NCI-H1105 treated with DMSO at 0.1 percent for 48 hours (cell line): ENCODE measurements at regions not wholly inside any gene's neighbourhood (a gene's known extent, or its start where the extent isn't known, plus 50 kb on each side); places are given as distances from the start of the nearest gene placed in this dataset.
A peak's percentile ranks its signal among the peaks of the same experiment; 100 is the strongest.
"Not testable (repeated sequence)": the region's sequence is repeated elsewhere in the genome, so short reads cannot be mapped to it uniquely, and the experiment has no call there.

Experiments used
- DNase-seq: peaks from one replicate; lab custom pipeline; 2025; lab: John Stamatoyannopoulos, UW

DNA sequence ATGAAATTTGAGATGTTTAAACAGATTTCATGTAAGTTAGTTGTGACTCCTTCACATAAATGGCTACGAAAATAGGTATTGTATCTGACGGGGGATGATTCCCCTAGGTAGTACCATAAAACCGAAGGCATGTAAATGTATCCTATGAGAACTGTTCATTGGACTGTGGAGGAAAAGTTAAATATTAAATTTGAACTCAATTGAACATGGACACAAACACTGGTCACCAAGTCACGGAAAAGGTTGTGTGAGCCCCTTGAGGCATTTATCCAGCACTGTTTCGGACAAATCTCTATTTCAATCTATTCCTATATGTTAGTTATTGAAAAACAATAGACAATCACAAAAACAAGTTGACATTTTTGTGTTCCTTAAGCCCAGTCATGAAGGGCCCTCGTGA lies 1014.3 kb upstream of the NOVA1 start:
- DNase-seq: no peak

DNA sequence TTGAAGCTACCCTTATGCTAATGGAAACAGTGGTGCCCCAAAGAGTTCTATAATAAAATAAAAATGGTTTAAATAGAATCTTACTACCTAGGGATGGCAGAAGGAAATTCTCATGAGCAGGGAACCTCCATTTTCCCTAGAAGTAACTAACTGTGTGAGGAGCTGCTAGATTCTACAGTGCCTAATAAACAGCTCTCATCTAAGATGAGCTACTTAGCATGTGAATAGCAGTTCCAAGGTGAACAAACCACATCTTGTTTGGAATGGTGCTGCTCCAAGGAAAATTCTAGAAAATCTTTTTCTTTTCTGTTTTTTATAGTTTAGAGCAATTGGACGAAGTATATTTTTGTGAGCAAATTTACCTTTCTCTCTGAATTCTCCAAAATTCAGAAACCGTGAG lies 1015.3 kb upstream of the NOVA1 start:
- no peak for DNase-seq

DNA sequence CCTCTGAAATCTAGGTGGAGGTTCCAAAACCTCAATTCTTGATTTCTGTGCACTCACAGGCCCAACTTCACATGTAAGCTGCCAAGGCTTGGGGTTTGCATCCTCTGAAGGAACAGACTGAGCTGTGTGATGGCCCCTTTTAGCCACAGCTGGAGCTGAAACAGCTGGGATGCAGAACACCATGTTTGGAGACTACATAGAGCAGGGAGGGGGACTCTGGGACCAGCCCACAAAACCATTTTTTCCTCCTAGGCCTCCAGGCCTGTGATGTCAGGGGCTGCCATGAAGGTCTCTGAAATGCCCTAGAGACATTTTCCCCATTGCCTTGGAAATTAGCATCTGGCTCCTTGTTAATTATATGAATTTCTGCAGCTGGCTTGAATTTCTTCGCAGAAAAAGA lies 1025.9 kb upstream of the NOVA1 start:
- no peak for DNase-seq

DNA sequence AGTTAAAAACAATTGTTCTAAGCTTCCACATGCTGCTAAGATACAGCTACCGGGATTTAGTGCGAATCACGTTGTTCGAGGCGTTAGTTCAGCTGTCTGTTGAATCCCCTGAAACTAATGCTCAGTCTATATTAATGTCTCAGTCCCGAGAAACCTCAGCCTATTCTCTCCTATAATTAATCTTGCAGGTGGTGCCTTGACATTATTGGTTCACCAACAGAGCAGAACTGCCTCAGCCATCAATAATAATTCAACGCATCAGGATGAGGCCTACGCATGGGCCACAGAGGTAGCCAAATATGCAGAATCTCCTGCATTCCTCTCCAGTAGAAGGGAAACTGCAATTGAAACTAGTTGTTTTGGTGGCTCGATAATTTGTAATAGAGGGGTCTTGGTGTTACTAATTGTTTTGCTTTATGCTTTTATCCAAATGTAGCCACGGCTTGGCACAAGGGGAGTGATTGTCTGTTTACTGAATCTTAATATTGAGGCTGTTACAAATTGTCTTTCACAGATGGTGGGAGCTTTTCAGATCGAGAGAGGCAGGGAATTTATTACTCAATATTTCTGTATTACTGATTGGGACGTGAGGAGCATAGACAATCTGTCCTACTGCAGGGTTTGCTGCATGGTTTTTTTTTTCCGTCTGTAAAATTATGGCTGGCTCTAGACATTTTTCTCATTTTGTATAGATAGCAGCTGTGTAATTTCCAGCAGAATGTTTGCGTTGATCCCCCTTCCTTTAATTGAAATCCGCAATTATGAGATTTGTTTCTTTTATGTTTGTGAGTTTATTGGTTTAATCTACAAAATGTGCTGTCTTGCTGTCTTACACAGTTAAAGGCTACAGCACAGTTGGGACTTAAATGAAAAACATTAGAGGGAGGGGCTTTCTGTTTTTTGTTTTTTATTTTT lies 1036.5 kb upstream of the NOVA1 start:
- no peak for DNase-seq

DNA sequence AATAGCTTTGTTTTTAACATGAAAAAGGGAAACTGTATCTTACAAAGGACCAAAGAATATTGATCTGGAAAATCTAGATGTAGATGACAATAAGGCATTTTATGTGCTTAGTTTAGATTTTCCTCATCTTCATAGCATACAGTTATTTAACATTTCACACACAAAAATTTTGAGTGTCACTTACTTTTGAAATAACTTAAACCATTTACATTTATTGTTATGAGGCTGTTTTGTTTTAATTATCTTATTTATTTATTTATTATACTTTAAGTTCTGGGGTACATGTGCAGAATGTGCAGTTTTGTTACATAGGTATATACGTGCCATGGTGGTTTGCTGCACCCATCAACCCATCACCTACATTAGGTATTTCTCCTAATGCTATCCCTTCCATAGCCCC lies 1042.9 kb upstream of the NOVA1 start:
- not testable (repeated sequence) for DNase-seq

DNA sequence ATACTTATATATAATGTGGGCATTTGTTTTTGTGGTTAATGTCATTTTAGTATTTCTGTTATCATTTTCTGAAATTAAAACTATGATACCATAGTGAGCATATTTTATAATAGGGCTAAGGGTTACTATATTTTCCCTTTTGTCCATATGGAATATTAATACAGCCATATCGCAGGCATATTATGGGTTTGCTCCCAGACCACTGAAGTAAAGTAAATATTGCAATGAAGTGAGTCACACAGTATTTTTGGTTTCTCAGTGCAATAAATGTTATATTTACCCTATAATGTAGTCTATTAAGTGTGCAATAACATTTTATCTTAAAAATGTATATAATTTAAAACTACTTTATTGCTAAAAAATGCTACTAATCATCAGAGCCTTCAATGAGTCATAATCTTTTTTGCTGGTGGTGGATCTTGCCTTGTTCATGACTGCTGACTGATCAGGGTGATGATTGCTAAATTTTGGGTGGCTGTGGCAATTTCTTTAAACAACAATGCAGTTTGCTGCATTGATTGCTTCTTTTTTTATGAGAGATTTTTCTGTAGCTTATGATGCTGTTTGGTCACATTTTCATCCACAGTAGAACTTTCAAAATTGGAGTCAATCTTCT lies 1044.5 kb upstream of the NOVA1 start:
- DNase-seq: no peak

DNA sequence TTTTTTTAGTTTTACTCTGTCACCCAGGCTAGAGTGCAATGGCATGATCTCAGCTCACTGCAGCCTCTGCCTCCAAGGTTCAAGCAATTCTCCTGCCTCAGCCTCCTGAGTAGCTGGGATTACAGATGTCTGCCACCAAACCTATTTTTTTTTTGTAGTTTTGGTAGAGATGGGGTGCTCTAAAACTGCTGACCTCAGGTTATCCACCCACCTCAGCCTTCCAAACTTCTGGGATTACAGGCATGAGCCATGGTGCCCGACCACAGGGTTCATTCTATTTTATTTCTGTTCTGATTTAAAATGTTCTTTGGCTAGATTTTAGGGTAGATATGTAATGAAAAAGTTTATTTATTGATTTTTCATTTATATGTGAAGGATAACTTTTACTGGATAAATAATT lies 1062.8 kb upstream of the NOVA1 start:
- DNase-seq: no peak

DNA sequence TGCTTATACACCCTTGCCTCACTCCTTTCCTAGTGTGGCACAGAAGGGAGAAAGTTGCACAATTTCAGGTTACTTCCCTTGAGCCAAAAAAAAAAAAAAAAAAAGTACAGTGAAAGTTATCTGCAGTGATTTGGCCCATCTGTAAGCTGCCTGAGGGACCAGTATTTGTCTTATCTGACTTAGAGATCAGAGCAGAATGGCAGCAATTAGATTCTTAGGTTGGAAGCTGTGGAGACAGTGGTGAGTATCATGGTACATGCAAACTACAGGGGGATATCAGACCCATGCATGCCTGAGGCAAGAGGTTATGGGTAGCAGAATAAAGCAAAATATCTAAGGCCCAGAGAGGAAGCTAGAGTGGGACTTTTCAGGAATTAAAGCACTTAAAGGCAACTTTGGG lies 1070.7 kb upstream of the NOVA1 start:
- no peak for DNase-seq

DNA sequence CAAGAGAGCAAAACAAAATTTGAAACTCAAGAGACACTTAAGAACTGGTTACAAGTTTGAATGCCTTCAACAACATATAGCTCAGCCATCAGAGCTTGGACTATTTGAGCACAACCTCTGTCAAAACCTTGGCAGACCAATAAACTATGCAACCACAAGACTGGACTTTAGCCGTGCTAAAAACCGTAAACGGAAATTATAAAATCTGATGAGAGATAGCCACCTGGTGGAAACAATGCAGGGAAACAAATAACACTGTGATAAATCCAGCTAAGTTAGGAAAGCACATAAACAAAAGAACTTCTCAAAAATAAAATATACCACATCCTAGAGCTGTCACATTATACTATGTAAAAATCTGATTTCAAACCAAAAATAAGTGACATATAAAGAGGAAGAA lies 1074.2 kb upstream of the NOVA1 start:
- no peak for DNase-seq

DNA sequence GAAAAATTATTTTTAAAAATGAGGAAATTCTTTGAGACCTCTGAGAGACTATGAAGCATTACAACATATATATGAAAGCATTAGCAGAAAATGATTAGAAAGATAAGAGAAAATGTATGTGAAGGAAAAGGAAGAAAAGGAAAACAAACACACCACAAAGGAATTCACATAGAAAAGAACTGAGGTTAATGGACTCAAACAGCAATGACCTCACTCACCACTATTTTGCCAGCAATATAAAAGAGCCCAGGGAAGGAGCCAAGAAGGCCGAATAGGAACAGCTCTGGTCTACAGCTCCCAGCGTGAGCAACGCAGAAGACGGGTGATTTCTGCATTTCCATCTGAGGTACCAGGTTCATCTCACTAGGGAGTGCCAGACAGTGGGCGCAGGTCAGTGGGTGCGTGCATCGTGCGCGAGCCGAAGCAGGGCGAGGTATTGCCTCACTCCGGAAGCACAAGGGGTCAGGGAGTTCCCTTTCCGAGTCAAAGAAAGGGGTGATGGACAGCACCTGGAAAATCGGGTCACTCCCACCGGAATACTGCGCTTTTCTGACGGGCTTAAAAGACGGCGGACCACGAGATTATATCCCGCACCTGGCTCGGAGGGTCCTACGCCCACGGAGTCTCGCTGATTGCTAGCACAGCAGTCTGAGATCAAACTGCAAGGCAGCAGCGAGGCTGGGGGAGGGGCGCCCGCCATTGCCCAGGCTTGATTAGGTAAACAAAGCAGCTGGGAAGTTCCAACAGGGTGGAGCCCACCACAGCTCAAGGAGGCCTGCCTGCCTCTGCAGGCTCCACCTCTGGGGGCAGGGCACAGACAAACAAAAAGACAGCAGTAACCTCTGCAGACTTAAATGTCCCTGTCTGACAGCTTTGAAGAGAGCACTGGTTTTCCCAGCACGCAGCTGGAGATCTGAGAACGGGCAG lies 1075.2 kb upstream of the NOVA1 start:
- DNase-seq: not testable (repeated sequence)

DNA sequence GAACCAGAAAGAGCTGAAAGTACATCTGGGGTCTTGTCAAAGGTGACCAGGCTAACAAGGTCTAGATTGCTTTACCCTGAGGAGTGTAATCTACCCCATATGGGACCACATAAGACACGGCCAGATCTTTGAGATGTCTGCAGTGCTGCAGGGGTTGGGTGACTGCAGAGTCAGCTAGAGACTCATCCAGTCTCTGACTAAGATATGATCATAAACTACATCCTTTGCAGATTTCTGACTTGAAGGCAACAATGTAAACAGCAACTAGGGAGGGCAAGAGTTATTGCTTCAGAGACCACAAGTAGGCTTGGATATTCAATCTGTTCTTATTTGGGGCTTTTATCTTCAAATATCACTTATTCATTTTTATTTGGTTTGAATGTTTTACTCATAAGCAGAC lies 1080.5 kb upstream of the FOXG1 start:
- DNase-seq: no peak

DNA sequence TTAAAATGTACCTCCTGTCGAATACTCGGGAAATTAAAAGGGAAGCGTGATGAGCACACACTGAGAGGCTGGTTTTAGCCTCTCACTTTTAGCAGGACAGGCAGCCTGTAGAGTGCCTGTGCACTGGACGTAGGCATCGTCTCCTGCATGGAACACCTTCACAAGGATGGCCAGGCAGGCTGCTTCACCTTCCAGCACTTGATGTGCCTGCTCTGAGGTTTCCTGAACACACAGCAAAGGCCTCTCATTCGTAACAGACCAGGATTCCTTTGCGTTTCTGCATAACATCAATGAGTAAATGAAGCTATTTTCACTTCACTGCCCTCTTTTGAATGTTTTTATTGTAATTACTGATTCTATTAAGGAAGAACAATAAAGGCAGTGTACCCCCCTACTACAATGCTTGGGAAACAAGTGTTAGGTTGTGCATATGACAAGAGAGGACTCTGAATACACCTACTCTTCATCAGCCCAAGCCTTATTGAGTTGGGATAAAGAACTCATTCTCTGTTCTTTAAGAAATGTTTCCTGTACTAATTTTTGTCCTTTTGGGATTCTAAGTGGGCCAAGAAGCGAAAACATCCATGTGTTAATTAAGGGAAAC lies 1077.6 kb upstream of the FOXG1 start:
- no peak for DNase-seq

DNA sequence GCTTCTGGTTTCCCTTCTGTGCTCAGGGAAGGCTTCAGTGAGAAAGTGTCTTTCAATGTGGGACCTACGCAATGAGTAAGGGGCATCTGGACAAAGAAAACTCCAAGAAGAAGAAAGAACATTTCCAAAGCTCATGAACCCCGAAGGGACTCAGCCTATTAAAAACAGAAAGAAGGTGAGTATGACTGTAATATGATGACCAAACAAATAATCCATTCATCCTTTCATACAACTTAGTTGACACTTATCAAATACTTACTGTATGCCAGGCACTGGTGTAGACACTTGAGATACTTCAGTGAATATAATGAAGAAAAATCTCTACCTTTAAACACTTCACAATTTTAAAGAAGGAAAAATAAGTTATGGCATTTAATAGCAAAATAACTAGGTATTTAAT lies 1054.2 kb upstream of the FOXG1 start:
- no peak for DNase-seq

DNA sequence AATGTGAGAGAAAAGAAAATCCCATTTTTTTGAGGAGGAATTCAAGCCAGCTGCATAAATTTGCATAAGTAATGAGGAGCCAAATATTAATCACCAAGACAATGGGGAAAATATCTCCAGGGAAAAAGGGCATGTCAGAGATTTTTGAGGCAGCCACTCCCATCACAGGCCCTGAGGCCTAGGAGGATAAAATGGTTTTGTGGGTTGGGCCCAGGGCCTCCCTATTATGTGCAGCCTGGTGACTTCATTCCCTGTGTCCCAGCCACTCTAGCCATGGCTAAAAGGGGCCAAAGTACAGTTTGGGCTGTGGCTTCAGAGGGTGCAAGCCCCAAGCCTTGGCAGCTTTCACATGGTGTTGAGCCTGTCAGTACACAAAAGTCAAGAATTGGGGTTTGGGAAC lies 1051.0 kb upstream of the FOXG1 start:
- DNase-seq: no peak

DNA sequence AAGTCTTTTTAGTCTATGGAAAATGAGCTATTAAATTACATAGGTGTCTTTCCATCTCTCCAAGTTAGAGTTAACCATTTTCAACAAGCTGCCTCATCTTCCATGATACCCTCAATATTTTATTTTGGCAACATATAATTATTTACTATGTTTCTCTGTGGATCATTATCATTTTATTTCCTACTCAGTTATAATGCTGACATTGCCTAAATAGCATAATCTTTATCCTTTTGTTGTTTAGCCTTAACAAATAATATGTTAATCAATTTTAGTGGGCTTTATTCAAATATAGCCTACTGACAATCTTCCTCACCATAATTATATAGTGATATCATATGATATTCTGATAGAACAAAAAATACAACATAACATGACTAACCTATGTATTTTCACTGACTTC lies 1044.8 kb upstream of the FOXG1 start:
- no peak for DNase-seq

DNA sequence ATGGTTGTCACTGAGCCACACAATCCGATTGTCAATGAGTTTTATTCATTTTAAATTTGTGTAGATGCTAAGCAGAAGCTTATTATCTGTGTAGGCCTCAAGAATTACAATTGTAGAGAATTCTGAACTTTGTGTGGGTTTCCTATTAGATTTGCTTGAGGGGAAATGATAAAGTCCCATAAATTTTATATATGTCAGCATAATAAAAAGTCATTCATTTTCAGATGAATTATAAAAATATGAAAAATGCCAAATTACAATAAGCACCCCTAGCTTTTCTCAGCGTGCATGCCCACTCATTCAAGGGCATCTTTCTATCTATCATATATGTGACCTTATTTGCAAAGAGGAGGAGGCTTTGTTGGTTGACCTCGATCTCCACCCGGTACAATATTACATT lies 1041.1 kb upstream of the FOXG1 start:
- DNase-seq: no peak

DNA sequence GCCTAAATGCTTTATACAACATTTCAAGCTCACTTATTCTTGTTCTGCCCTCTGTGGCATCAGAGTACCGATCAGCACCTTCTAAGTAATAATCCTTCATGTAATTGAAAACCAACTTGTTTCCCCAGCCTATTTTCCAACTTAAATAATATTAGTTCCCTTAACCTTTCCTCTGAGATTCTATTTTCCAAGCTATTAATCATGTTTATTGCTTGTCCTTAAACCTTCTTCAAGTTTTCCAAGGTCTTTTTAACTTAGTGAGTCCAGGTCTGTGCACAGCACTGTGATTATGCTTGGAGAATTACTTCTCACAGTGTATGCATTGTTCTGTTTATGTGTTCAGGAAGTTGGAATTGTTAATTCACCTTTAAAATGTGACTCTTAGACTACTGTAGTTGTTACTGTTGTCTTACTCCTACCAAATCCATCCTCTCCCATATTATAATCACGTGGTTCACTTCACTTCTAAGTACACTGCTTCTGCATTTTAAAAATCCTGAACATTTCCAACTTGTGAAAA lies 1039.3 kb upstream of the FOXG1 start:
- DNase-seq: peak; percentile 15

DNA sequence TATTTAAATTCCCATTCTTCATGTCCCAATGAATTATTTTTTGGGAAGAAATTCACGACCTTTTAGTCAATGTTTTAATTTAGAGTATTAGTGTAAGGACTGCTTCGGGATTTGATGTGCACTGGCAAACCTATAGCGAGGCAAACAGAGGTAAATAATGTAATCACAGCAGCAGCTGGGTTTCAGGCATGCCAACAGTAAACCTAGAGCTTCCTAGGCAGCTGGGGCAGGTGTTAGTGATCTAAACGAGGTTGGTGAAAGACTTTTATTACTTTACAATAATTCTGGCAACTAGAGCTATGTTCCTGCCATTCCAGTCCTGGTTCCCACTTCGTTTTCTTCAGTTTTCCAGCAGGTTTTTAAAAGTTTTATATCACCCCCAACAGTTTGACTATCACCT lies 1036.4 kb upstream of the FOXG1 start:
- DNase-seq: peak; percentile 19

DNA sequence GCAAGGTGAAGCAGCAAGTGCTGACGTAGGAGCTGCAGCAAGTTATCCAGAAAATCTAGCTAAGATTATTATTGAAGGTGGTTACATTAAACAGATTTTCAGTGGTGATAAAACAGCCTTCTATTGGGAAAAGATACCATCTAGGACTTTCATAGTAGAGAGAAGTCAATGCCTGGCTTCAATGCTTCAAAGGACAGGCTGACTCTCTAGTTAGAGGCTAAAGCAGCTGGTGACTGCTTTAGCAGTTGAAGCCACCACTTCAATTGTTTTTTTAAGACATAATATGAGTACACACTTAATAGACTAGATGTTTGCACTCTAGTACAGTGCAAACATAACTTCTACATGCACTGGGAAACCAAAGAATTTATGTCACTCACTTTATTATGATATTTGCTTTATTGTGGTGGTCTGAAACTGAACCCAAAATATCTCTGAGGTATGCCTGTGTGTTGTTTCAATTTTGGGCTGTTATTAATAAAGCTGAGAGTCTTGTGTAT lies 1026.9 kb upstream of the FOXG1 start:
- peak; percentile 15 for DNase-seq

DNA sequence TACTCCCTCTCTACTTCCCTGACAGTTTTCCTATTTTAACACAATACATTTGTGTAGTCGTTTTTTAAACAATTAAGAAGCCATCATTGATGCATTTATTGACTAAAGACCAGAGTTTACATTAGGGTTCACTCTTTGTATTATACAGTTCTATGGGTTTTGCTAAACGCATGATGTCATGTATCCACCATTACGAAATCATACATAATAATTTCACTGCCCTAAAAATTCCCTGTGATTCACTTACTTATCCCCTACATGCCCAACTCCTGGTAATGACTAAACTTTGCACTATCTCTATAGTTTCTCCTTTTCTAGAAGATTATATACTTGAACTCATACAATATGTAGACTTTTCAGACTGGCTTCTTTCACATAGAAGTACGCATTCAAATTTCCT lies 1016.5 kb upstream of the FOXG1 start:
- no peak for DNase-seq

DNA sequence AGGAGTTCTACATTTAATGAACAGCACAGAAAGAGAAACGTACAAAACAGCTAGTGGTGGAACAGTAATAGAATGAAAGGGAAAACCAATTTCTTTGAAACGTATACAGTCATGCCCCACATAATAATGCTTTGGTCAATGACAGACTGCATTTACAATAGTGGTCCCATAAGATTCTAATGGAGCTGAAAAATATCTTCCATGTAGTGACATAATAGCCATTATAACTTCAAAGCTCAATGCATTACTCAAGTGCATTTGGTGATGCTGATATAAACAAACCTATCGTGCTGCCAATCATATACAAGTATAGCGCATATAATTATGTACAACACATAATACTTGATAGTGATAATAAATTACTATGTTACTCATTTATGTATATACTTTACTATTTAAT lies 1008.9 kb upstream of the FOXG1 start:
- not testable (repeated sequence) for DNase-seq

DNA sequence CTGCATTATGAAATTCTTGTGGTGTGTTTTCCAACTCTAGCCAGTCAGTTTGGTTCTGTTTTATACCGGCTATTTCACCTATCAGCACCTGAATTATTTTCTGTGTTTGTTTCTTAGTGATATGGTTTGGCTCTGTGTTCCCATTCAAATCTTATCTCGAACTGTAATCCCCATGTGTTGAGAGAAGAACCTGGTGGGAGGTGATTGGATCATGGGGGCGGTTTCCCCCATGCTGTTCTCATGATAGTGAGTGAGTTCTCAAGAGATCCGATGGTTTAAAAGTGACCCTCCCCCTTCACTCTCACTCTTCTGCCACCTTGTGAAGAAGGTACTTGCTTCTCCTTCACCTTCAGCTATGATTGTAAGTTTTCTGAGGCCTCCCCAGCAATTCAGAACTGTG lies 1006.2 kb upstream of the FOXG1 start:
- DNase-seq: not testable (repeated sequence)
